Calu3 (cell line): ENCODE measurements at regions not wholly inside any gene's neighbourhood (a gene's known extent, or its start where the extent isn't known, plus 50 kb on each side); places are given as distances from the start of the nearest gene placed in this dataset.
"Not testable (repeated sequence)": the region's sequence is repeated elsewhere in the genome, so short reads cannot be mapped to it uniquely, and the experiment has no call there.

Source experiments
- BruUV-seq: library from RNA; stranded (reverse); fragments of 400-500 nt; replicated peaks from 2 replicates; lab custom pipeline; 2021; lab: Mats Ljungman, UMichigan
- CTCF ChIA-PET: fragments of 300-600 bp; sonication (Branson Sonifier 250); formaldehyde crosslinking; loops from one replicate; lab custom pipeline; 2022; ENCODE audit warnings: antibody characterized with exemption; lab: Charles Lee
- DNase-seq: peaks from one replicate; pipeline ENCODE4 v3.0.0; 2022
- H3K27ac Mint-ChIP-seq: one replicate; pipeline ENCODE4 v1.8.0; 2022; ENCODE audit warnings: mixed read lengths; ENCODE audit not compliant: unreplicated experiment
- H3K27me3 Mint-ChIP-seq: one replicate; pipeline ENCODE4 v1.8.0; 2022; ENCODE audit warnings: mixed read lengths; ENCODE audit not compliant: unreplicated experiment
- H3K36me3 Mint-ChIP-seq: one replicate; pipeline ENCODE4 v1.8.0; 2022; ENCODE audit warnings: mild to moderate bottlenecking, moderate library complexity, mixed read lengths; ENCODE audit not compliant: insufficient read depth, unreplicated experiment
- H3K4me1 Mint-ChIP-seq: one replicate; pipeline ENCODE4 v1.8.0; 2022; ENCODE audit warnings: mild to moderate bottlenecking, low read depth, mixed read lengths; ENCODE audit not compliant: unreplicated experiment
- H3K4me3 Mint-ChIP-seq: one replicate; pipeline ENCODE4 v1.8.0; 2022; ENCODE audit warnings: mild to moderate bottlenecking, low read depth, moderate library complexity, mixed read lengths; ENCODE audit not compliant: unreplicated experiment
- H3K9me3 Mint-ChIP-seq: one replicate; pipeline ENCODE4 v1.8.0; 2022; ENCODE audit warnings: low read depth, mixed read lengths; ENCODE audit not compliant: unreplicated experiment
- CTCF ChIP-seq: fragments of 200-600 bp; IDR thresholded peaks from one replicate; pipeline ENCODE4 v1.8.0; 2022; ENCODE audit warnings: antibody characterized with exemption; ENCODE audit not compliant: unreplicated experiment
- intact Hi-C: fragments of 100-400 bp; cut with micrococcal nuclease; formaldehyde crosslinking; loops from one replicate; pipeline ENCODE4 v1.10.0; 2022; ENCODE audit not compliant: unreplicated experiment

- CTCF ChIA-PET = no interaction called here
- H3K36me3 Mint-ChIP-seq = no peaks in the 10 kb centered on the region
- no peaks in the 10 kb centered on the region for H3K27me3 Mint-ChIP-seq
Measured at GRCh38 chr1:101588677-101589076, 351.9 kb downstream of the S1PR1 start.

GRCh38 chr1:101592845-101593244 lies 356.0 kb downstream of the S1PR1 start:
- no peak overlapping the region for H3K27ac Mint-ChIP-seq
- DNase-seq = no peak
- CTCF ChIA-PET = interaction anchor here (0.7 kb wide), 1 partner anchor 61 kb away, joined by 3 read pairs; no protein-coding TSS in a partner anchor
- no peaks in the 10 kb centered on the region for H3K36me3 Mint-ChIP-seq
- no peaks in the 10 kb centered on the region for H3K4me1 Mint-ChIP-seq
- intact Hi-C loops = no loop called here
- H3K27me3 Mint-ChIP-seq = no peaks in the 10 kb centered on the region
- peaks cover 2% of the 10 kb centered on the region for H3K9me3 Mint-ChIP-seq
- H3K4me3 Mint-ChIP-seq = no peak overlapping the region
- no peak for TF ChIP-seq CTCF
- no TSS peak for BruUV-seq

More at GRCh38 chr1:101588677-101589076, 351.9 kb downstream of the S1PR1 start:
- intact Hi-C loops = loop anchor here (2.0 kb wide), 1 partner anchor 68 kb away; no protein-coding TSS in a partner anchor
- BruUV-seq = no TSS peak
- Mint-ChIP-seq H3K9me3 (no peaks in the 10 kb centered on the region), H3K4me3 (no peak overlapping the region), H3K27ac (no peak overlapping the region), H3K4me1 (no peaks in the 10 kb centered on the region)
- no peak for TF ChIP-seq CTCF
- DNase-seq = no peak

- Mint-ChIP-seq H3K27me3 (no peaks in the 10 kb centered on the region), H3K4me1 (no peaks in the 10 kb centered on the region), H3K9me3 (peaks cover 2% of the 10 kb centered on the region), H3K36me3 (no peaks in the 10 kb centered on the region), H3K27ac (no peak overlapping the region), H3K4me3 (no peak overlapping the region)
- no TSS peak for BruUV-seq
- no peak for TF ChIP-seq CTCF
- CTCF ChIA-PET = no interaction called here
- intact Hi-C loops = no loop called here
- DNase-seq = no peak
Measured at GRCh38 chr1:101595881-101596374, 359.1 kb downstream of the S1PR1 start.

GRCh38 chr1:101600615-101601014 lies 363.8 kb downstream of the S1PR1 start:
- intact Hi-C loops, H3K4me1 Mint-ChIP-seq, DNase-seq, H3K36me3 Mint-ChIP-seq, CTCF ChIA-PET, BruUV-seq, H3K27ac Mint-ChIP-seq, H3K4me3 Mint-ChIP-seq, H3K27me3 Mint-ChIP-seq, H3K9me3 Mint-ChIP-seq: not testable (repeated sequence)

- intact Hi-C loops = no loop called here
- H3K27me3 Mint-ChIP-seq = no peaks in the 10 kb centered on the region
- no peaks in the 10 kb centered on the region for H3K36me3 Mint-ChIP-seq
- CTCF ChIA-PET = no interaction called here
- H3K4me1 Mint-ChIP-seq = no peaks in the 10 kb centered on the region
- BruUV-seq = no TSS peak
- H3K4me3 Mint-ChIP-seq = no peak overlapping the region
- no peak for TF ChIP-seq CTCF
- H3K27ac Mint-ChIP-seq = no peak overlapping the region
- H3K9me3 Mint-ChIP-seq = peaks cover 7% of the 10 kb centered on the region
- DNase-seq = no peak
Measured at GRCh38 chr1:101603726-101604125, 366.9 kb downstream of the S1PR1 start.
